Fibroblast of skin of right quadriceps (primary cell): ENCODE measurements at regions not wholly inside any gene's neighbourhood (a gene's known extent, or its start where the extent isn't known, plus 50 kb on each side); places are given as distances from the start of the nearest gene placed in this dataset.
"Not testable (repeated sequence)": the region's sequence is repeated elsewhere in the genome, so short reads cannot be mapped to it uniquely, and the experiment has no call there.

Source experiments
- DNase-seq: peaks from one replicate; pipeline ENCODE4 v3.0.0-alpha.2; 2013

GRCh38 chr10:63675171-63675570 lies 154.0 kb downstream of the REEP3 start:
- peak; percentile 68 for DNase-seq

GRCh38 chr10:63677001-63677400 lies 155.8 kb downstream of the REEP3 start:
- DNase-seq = no peak

GRCh38 chr10:63680545-63680944 lies 159.3 kb downstream of the REEP3 start:
- DNase-seq = not testable (repeated sequence)

- DNase-seq = peak; percentile 99
Observed at GRCh38 chr10:63681993-63682697, 160.9 kb downstream of the REEP3 start.

- not testable (repeated sequence) for DNase-seq
Observed at GRCh38 chr10:63682698-63683052, 161.5 kb downstream of the REEP3 start.

- no peak for DNase-seq
Observed at GRCh38 chr10:63683223-63683622, 162.0 kb downstream of the REEP3 start.

- no peak for DNase-seq
Observed at GRCh38 chr10:63683686-63684085, 162.5 kb downstream of the REEP3 start.

- no peak for DNase-seq
Observed at GRCh38 chr10:63684257-63684936, 163.2 kb downstream of the REEP3 start.

GRCh38 chr10:63689768-63690167 lies 168.6 kb downstream of the REEP3 start:
- DNase-seq = no peak

- DNase-seq = no peak
Observed at GRCh38 chr10:63692220-63692896, 171.2 kb downstream of the REEP3 start.

GRCh38 chr10:63693021-63693420 lies 171.8 kb downstream of the REEP3 start:
- DNase-seq = not testable (repeated sequence)

- DNase-seq = no peak
Observed at GRCh38 chr10:63696205-63696604, 175.0 kb downstream of the REEP3 start.

GRCh38 chr10:63697956-63698786 lies 177.0 kb downstream of the REEP3 start:
- no peak for DNase-seq

GRCh38 chr10:63698787-63699150 lies 177.6 kb downstream of the REEP3 start:
- no peak for DNase-seq

- peak; percentile 98 for DNase-seq
Observed at GRCh38 chr10:63699785-63700613, 178.8 kb downstream of the REEP3 start.

- DNase-seq = peak; percentile 65
Observed at GRCh38 chr10:63700631-63701156, 179.5 kb downstream of the REEP3 start.

- DNase-seq = no peak
Observed at GRCh38 chr10:63702092-63702491, 180.9 kb downstream of the REEP3 start.

GRCh38 chr10:63703113-63703670 lies 182.0 kb downstream of the REEP3 start:
- DNase-seq = peak; percentile 50

- no peak for DNase-seq
Observed at GRCh38 chr10:63703740-63704345, 182.6 kb downstream of the REEP3 start.

- DNase-seq = peak; percentile 98
Observed at GRCh38 chr10:63707254-63707910, 186.2 kb downstream of the REEP3 start.

- DNase-seq = no peak
Observed at GRCh38 chr10:63708421-63708820, 187.2 kb downstream of the REEP3 start.
